ENCODE measurements at regions not wholly inside any gene's neighbourhood (a gene's known extent, or its start where the extent isn't known, plus 50 kb on each side); places are given as distances from the start of the nearest gene placed in this dataset.

- no peak for TF ChIP-seq CTCF (IDR thresholded peaks at IDR 0.05)
- no peak for TF ChIP-seq ZFX (IDR thresholded peaks at IDR 0.05; ENCODE audit: borderline replicate concordance)
- H3K27ac ChIP-seq, result no peak overlapping the region
These were observed 599.2 kb upstream of the LUZP2 start for GRCh38 chr11:23897453-23898286.

GRCh38 chr11:23903044-23903704 lies 593.7 kb upstream of the LUZP2 start:
- H3K27ac ChIP-seq, result no peak overlapping the region
- no peak for TF ChIP-seq ZFX (IDR thresholded peaks at IDR 0.05; ENCODE audit: borderline replicate concordance)
- TF ChIP-seq CTCF (IDR thresholded peaks at IDR 0.05), result no peak

GRCh38 chr11:23919455-23919854 lies 577.4 kb upstream of the LUZP2 start:
- no peak overlapping the region for H3K27ac ChIP-seq
- TF ChIP-seq CTCF (IDR thresholded peaks at IDR 0.05) (no peak), ZFX (IDR thresholded peaks at IDR 0.05; ENCODE audit: borderline replicate concordance) (no peak)

GRCh38 chr11:23923357-23923756 lies 573.5 kb upstream of the LUZP2 start:
- no peak overlapping the region for H3K27ac ChIP-seq
- no peak for TF ChIP-seq CTCF (IDR thresholded peaks at IDR 0.05)
- no peak for TF ChIP-seq ZFX (IDR thresholded peaks at IDR 0.05; ENCODE audit: borderline replicate concordance)

GRCh38 chr11:23924226-23924625 lies 572.6 kb upstream of the LUZP2 start:
- TF ChIP-seq ZFX (IDR thresholded peaks at IDR 0.05; ENCODE audit: borderline replicate concordance) (no peak), CTCF (IDR thresholded peaks at IDR 0.05) (no peak)
- no peak overlapping the region for H3K27ac ChIP-seq

- no peak for TF ChIP-seq ZFX (IDR thresholded peaks at IDR 0.05; ENCODE audit: borderline replicate concordance)
- TF ChIP-seq CTCF (IDR thresholded peaks at IDR 0.05), result no peak
- H3K27ac ChIP-seq, result no peak overlapping the region
These were observed 565.4 kb upstream of the LUZP2 start for GRCh38 chr11:23931443-23931842.

GRCh38 chr11:23932485-23932898 lies 564.4 kb upstream of the LUZP2 start:
- no peak for TF ChIP-seq ZFX (IDR thresholded peaks at IDR 0.05; ENCODE audit: borderline replicate concordance)
- TF ChIP-seq CTCF (IDR thresholded peaks at IDR 0.05), result no peak
- H3K27ac ChIP-seq, result no peak overlapping the region
